GM19467 (cell line): ENCODE measurements at regions not wholly inside any gene's neighbourhood (a gene's known extent, or its start where the extent isn't known, plus 50 kb on each side); places are given as distances from the start of the nearest gene placed in this dataset.
"Not testable (repeated sequence)": the region's sequence is repeated elsewhere in the genome, so short reads cannot be mapped to it uniquely, and the experiment has no call there.

Experiments used
- ATAC-seq: cut with Tn5 transposase; IDR thresholded peaks from one replicate; pipeline ENCODE4 v1.9.1; 2021; ENCODE audit warnings: mild to moderate bottlenecking, moderate library complexity; ENCODE audit not compliant: unreplicated experiment

DNA sequence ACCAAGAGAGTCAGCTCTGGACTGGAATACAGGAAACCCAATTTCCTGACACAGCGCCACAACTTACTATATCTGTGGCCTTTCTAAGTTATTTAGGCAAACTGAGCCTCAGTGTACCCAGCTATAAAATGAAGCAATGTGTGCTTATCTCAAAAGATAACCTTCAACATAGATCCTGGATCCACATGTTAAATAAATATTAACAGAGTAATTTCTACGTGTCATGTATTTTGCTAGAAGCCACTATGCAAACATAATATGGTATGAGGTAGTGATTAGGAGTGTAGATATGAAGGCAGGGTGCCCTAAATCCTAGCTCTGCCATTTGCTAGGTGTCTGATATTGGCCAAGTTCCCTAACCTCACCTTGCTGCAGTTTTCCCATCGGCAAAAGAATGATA, 527.0 kb downstream of the RAB28 start:
- no peak for ATAC-seq

DNA sequence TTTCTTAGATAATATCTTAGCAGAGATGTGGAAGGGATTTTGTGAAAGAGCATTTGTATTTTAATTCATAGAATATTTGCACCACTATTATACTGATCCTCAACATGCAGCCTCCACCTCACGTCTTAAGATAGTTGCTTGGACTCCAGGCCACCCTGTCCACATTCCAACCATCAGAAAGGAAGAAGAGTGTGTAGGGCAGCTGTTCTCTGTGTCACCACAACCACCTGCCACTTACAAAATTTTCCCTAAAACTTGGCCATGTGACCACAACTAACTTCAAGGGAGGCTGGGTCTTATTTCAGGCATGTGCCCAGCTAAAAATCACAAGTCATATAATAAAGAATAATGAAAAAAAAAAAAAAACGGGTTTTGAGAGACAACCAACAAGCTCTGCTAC, 528.1 kb downstream of the RAB28 start:
- no peak for ATAC-seq

DNA sequence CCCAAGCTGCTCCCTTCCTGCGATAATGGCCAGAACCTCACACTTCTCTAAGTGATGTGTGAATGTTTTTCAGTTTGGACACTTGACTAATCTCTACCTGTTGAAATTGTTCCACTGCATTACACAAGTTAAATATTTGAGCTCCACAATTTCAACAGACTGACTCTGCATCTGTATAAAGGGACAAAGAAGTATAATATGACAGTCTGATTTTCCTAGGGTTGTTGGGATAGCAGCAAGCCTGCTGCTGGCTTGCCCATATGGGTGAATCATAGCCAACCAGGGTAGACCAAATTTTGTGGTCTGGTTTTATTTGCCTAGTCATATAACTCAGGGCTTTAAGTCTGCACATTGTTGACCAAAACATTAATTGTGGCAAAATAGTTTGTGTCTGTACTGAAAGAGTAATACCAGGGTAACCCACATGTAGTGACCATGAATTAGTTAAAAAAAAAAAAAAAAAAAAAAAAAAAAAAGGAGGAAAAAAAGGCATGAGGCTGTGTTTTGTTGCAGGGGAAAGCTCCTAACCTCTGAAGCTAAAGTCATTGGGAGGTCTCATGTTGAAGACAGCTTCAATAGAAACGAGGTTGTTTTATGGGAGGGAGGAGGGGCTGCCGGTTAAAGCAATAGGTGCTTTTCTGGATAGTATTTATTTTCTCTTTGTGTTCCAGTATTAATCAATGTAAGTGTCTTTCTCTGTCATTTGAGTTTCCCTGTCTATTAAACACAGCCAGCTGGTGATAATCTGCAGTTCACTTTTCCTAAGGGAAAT, 534.2 kb downstream of the RAB28 start:
- no peak for ATAC-seq

DNA sequence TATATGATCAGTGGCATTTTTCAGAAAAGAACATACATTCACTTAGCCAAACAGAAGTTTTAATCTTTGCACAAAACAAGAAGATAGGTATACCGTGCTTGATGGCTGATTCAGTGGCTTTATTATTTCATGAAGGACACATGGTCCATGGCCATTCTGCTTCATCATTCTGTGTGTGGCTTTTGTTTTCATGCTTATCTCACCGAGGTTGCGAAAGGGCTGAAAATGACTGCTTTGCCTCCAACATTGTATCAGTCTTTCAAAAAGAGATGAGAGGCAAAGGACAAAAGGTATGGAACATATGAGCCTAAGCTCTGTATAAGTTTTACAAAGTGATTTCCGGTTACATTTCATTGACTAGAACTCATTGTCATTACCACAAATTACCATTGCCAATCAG, 541.1 kb downstream of the RAB28 start:
- ATAC-seq = no peak

DNA sequence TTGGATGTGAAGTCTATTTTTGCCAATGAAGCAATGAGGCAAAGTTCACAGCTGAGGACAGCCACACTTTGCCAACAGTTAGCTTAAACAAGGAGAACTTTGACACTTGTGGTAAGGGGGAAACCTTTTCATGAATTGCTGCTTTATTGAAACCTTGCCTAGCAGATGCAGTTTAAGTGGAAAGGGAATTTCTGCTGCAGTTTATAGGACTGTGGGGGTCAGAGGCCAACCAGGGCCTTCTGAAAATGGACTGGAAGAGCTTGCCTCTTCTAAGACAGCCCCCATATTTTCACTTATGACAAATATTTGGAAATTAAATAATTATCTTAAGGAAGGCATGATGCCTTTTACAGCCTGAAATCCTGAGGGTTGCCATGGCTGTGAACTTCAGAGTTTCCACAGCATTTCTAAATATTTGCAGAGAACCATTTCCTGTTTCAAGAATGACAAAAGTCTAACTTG, 550.3 kb downstream of the RAB28 start:
- no peak for ATAC-seq

DNA sequence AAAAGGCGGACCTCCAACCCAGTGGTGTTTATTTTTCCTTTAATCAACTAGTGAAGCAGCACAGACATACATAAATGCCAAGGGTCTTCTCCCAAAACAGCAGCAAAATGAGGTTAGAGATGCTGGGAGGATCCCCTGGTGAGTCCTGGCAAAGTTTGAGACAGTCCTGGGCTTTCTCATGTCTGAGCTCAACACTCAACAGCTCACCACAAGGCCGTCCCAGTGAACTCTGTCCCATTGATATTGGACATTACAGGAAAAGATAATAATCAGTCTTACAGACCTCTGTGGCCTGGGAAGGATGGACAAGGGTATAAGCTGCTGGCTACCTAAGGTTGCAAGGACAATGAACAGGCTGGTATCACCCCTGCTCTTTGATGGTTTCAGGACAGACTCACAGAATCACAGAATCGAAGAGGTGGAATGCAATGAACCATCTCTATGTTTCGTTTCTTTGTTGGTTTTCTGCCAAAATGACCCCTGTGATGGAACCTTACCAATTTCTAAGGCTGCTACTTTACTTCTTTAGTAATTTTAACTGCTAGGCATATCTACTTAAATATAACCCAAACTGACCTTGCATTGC, 551.8 kb downstream of the RAB28 start:
- no peak for ATAC-seq

DNA sequence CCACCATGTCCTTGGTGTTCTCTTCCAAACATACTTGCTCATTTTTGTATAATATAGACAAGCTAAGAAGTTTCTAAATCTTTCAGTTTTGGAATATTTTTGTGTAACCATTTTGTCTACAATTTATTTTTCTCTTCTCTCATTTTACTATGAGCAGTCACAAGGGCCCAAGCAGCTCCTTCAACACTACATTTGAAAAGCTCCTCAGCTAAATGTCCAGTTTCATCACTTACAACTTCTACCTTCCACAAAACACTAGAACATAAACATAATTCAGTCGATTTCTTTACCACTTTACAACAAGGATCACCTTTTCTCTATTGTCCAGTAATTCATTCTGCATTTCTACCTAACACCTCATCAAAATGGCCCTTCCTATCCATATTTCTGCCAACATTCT, 554.4 kb downstream of the RAB28 start:
- ATAC-seq = no peak

DNA sequence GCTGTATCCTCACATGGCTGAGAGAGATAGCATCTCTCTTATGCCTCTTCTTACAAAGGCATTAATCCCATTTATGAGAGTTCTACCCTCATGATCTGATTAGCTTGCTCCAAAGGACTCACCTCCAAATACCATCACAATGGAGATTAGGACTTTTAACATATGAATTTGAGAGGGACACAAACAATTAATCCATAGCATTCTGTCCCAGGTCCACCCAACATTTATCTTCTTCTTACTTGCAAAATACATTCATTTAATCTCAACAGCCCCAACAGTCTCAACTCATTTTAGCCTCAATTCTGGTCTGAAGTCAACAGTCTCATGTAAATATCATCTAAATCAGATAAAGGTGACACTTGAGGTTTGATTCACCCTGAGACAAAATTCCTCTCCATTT, 555.4 kb downstream of the RAB28 start:
- no peak for ATAC-seq

DNA sequence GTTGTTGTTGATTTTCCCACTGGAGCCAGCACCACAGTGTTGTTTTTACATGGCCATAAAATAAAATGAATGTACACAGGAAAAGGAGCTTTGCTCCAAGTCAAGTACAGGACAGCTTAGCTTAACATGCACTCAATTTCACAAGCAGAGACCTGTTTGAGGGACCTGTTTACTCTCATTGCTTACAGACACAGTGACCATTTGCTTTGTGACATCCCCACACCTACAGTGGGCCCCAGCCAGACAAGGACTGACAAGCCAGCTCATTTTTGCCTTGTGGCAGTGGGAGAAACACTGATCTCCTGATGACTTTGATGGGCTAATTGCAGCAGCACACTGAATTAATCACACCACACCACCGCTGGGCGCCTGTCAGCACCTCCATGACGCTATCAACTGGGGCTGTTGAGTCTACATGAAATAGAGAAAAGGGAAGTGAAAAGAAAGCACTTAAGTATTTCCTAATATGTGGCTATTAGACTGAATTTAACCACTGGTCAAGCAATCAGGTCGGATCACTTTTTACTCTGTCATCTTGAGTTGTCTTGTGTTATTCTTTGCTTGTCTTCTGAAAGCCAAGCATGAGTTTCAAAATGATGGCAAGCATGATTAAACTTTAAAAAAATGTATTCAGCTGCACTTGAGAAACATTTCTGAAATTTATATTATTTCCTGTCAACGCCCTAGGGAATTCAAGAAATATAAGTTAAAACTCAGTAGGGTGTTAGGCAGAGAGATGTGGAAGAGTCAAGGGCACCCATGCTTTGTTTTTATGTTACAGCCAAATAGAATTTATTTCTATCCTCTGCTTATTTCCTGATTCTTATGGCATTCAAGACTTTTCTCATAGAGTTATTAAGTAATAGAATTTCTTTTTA, 557.7 kb downstream of the RAB28 start:
- peak; percentile 66 for ATAC-seq

DNA sequence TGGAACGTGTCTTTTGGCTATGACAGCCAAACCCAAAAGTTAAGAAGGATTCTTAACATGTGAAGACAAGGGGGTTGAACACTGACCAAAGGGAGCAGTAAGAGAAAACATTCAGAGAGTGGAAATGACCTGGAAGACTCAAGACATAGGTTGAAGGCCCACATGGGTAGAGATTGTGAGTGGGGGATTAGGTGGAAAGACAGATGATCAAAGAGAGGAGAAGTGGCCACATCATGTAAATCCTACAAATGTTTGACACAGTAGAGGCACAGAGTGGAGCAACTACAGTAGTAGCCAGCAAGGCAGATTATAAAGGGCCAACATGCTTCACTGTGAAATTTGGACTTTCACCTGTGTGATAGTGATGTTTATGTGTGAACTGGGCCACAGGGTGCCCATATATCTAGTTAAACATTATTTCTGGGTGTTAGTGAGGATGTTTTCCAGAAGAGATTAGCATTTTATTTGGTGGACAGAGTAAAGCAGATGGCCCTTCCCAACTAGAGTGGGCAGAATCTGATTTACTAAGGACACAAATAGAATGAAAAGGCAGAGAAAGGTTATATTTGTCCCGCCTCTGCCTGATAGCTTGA, 559.3 kb downstream of the RAB28 start:
- no peak for ATAC-seq

DNA sequence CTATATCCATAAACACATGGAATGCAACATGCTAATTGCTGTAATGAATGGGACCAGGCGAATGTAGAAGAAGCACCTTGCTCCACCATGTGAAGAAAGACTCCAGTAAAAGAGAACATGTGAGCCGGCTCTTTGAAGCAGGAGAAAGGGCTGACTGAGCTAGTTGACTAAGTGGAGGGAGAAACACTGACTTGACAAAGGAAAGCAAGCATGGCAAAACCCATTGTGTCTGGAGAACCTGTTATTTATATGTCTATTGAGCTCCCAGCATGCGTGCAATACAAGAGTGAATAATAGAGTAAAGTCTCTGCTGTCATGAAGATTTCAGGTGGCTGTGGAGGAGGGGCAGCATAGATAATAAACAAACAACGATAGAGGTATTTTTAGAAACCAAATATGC, 559.9 kb downstream of the RAB28 start:
- ATAC-seq = no peak

DNA sequence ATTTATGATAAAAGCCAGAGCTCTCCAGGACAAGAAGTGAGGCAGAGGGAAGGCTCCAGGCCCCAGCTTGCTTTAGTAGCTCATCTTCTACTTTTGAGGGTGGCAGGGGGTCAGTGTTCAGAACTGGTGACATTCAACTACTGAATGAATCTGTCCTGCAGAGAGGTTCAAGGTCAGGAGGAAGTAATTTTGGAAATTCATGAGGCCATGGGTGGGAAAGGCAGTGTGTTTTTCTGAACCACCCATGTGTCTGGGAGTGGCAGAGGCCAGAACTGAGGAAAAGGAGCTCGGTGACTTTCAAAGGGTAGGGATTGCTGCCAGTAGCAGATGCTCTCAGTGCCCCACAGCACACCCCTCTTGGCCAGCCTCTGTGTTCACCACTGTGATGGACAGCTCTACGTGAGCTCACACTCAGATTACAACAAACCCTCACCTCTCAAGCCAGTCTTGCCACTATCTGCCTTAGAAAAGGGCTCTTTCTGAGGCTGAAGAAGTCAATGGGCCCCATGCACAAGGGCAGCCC, 571.2 kb downstream of the RAB28 start:
- ATAC-seq = no peak

DNA sequence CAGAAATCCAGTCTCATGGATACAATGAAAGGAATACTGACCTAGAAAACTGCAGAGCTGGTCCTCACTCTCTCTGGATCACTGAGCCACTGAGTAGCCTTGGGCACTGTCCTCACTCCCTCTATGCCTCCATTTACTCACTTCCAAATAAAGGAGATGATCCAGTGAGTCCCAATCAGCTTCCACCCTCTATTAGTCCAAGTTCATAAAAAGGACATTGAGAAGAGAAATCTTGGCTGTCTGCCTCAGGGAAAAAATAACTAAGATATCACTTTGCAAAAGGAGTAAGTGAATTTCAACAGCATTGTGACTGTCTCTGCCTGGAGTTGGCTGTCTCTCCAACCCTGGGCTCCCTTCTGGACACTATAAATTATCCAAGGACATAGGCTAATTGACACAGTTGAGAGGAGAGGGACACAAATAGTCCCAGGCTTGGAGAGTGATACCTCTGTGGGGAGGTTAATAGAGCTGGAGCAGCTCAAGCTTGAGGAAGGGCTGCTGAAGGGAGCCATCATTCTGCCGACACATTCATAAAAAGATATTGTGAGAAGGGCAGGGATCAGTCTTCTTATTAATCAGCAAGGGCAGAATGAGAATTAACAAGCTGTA, 572.3 kb downstream of the RAB28 start:
- no peak for ATAC-seq

DNA sequence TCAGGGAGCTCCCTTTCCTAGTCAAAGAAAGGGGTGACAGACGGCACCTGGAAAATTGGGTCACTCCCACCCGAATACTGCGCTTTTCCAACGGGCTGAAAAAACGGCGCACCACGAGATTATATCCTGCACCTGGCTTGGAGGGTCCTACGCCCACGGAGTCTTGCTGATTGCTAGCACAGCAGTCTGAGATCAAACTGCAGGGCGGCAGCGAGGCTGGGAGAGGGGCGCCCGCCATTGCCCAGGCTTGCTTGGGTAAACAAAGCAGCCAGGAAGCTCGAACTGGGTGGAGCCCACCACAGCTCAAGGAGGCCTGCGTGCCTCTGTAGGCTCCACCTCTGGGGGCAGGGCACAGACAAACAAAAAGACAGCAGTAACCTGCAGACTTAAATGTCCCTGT, 580.5 kb downstream of the RAB28 start:
- not testable (repeated sequence) for ATAC-seq

DNA sequence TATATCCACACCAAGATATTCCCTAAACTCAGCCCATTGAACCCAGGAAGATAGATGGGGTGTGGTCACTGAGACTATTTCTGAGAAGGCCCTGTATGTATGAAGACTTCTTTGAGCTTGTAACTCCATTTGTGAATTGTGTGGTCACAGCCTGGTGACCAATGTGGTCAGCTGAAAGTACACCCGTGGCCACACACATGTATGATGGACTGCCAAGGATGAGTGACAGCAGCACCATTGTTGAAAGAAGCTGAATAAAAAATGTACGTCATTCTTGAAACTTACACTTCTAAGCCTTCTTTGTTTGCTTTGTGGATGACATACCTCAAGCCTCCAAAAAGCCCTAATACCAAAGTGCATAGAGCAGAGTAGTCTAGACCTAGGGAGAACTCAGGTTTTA, 581.4 kb downstream of the RAB28 start:
- ATAC-seq = no peak

DNA sequence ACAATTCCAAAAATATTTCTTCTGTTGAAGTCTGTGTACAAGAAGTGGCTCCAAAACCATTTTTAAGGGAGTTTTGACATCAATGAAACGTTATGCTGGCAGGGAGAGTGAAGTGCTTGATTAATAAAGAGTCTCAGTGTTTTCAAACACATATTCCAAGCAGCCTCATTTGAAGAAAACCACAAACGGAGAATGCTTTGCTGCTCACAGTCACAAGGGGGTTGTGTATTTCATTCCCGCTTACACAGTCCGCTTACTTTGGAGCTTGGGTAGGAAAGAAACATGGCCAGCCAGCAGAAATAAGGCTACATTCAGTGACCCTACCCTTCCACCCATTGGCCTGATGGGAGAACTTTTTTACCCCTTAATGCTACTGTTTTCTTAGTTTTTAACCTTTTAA, 586.2 kb downstream of the RAB28 start:
- ATAC-seq = no peak

DNA sequence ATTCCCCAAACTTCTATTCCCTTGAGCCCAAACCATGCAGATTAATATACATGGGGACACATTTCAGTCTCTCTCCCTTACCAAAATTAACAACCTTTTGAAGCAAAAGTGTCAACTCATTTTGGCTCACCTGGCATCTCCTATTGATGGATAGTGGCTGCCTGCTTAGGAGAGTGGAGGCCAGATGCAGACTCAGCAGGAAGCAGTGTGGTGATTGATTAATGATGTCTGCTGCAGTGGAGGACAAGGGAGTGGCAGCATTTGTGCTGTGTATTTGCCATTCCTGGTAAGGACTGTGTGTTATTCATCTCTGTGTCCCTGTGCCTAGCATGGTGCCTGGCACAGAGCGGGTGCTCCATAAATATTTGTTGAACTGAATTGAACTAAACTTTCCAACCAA, 590.1 kb downstream of the RAB28 start:
- no peak for ATAC-seq

DNA sequence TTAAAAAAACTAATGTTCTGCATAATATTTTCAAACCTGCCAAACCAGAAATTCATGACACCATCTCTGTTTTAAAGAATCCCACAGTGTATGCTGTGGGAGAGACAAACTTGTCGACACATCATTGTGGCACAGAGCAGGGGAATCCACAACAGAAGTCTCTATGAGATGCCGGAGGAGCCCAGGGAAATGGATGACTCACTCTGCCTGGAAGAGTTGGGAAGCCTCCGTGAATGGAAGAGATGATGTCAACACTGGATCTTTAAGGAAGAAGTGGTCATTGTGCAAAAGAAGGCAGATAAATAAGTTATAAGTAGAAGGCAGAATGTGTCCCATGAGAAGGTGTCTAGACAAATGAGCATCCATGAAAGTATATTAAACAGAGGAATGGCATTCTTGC, 595.1 kb downstream of the RAB28 start:
- no peak for ATAC-seq

DNA sequence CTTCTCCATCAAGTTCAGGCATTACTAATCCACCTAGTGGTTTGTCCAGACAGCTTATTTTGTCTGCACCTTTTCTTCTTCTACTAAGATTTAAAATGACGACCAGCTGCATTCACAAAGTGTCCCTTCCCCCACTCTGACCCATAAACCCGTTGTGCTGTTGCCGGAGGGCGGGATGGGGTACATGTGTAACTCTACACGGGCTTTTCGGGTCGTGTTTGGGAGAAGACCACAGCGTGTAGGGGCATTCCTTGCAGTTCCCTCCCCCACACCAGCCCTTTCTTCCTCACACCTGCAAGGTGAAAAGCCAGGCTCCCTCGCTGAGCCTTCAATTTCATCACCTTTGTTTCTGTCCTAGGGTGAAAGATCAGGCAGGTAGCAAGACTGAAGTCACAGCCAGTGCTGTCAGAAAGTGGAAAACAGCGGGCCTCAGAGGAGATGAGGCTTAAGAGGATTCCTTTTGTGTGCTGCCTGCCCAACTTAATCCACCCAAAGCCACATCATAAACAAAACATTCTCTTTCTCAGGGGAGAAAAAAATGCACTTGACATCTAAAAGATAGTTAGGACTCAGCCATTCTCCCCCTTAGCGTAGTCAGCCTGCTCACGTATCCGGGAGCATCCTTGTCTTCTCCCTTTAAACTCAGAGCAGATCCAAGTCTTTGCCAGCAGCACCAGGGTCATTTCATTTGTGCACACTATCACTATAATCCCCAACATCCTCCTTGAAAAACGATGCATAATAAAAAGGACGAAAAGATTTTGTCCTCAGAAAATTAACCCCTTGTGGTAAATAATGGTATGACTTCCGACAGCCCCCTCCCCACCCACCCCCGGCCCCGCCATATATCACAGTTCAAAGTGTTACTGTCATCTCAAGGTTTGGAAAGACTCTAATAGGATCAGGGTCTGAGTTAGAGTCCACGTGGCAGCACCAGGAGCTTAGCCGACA, 599.0 kb downstream of the RAB28 start:
- ATAC-seq = no peak
